PC-9 (cell line): ENCODE measurements at regions not wholly inside any gene's neighbourhood (a gene's known extent, or its start where the extent isn't known, plus 50 kb on each side); places are given as distances from the start of the nearest gene placed in this dataset.

Source experiments
- CTCF ChIP-seq: fragments of 200-600 bp; sonication (generic); conservative IDR thresholded peaks from 2 replicates; pipeline ENCODE4 v1.6.1; 2017; ENCODE audit warnings: mixed run types, antibody characterized with exemption, mild to moderate bottlenecking, moderate library complexity
- EZH2 ChIP-seq: fragments of 200-600 bp; sonication (generic); IDR thresholded peaks from 2 replicates; pipeline ENCODE4 v1.8.0; 2017; ENCODE audit warnings: antibody characterized with exemption, low read depth

GRCh38 chr6:15854378-15854777 lies 191.6 kb upstream of the DTNBP1 start:
- no peak for TF ChIP-seq CTCF
- TF ChIP-seq EZH2 = no peak
